ENCODE measurements at regions not wholly inside any gene's neighbourhood (a gene's known extent, or its start where the extent isn't known, plus 50 kb on each side); places are given as distances from the start of the nearest gene placed in this dataset.
"Not testable (repeated sequence)": the region's sequence is repeated elsewhere in the genome, so short reads cannot be mapped to it uniquely, and the experiment has no call there.

DNA sequence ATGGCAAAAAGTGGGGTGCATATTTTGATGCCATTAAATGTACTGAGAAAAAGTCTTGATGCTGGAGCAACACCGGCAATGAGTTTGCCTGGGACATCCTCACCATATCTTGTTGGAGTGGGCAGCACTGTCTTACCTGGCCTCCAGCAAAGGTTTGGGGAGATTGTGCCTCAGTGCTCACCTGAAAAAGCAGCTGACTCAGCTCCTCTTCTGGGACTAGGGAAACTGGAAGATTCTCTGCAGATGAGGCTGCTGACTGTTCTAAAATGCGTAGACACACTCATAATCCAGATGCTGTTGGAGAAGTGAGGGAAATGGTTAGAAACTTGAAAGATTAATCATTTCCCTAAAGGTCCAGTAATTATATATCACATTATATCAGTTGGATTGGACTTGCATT, 593.7 kb upstream of the HS3ST1 start:
- no peak for DNase-seq

GRCh38 chr4:12016729-12017128, 588.0 kb upstream of the HS3ST1 start:
- DNase-seq = no peak

DNA sequence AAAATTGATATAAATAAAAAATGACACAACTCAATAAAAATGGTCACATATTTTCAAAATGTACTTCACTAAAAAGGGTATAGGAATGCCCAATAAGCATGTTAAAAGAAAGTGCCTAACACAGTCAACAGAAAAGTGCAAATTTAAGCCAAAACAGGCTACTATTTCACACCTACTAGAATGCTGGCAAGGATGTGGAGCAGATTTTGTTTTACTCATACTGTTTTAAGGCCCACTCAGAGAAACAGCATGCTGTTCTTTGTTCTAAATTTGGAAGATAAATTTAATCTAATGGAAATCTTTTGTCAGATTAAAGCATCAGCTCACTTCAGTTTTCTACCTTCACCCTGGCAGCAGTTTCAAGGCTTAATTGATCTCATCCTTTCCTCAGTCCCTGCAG, 576.8 kb upstream of the HS3ST1 start:
- no peak for DNase-seq

DNA sequence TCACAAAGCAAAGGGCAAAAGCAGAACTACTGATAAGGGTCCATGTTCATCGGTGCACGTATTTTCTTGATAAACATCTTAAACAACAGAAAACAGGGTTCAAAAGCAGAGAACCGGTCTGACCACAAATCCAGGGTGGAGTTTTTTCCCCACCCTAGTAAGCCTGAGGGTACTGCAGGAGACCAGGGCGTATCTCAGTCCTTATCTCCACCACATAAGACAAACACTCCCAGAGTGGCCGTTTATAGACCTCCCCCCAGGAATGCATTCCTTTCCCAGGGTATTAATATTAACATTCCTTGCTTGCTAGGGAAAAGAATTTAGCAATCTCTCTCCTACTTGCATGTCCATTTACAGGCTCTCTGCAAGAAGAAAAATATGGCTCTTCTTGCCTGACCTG, 567.9 kb upstream of the HS3ST1 start:
- not testable (repeated sequence) for DNase-seq

- DNase-seq = no peak
Measured at GRCh38 chr4:11976726-11977263, 548.1 kb upstream of the HS3ST1 start.

GRCh38 chr4:11973270-11973669, 544.6 kb upstream of the HS3ST1 start:
- no peak for DNase-seq

DNA sequence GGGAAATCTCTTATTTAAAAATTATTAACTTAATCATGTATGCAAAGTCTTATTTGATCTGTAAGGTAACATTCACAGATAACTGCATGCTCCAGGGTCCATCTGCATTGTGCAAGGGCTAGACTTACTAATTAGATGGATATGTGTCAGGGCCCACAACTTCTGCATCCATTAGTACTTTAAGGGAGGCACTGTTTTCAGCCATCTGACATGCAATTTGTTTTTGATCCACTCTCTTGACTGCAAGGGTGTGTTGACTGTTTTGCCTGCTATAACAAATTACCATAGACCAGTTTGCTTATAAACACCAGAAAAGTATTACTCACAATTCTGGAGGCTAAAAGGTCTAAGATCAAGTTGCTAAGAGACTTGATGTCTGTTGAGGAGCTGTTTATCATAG, 542.1 kb upstream of the HS3ST1 start:
- DNase-seq = no peak

GRCh38 chr4:11966782-11967181, 538.1 kb upstream of the HS3ST1 start:
- no peak for DNase-seq

GRCh38 chr4:11954093-11954492, 525.4 kb upstream of the HS3ST1 start:
- DNase-seq = no peak

GRCh38 chr4:11949355-11949754, 520.7 kb upstream of the HS3ST1 start:
- DNase-seq = no peak

GRCh38 chr4:11947629-11948028, 518.9 kb upstream of the HS3ST1 start:
- not testable (repeated sequence) for DNase-seq

DNA sequence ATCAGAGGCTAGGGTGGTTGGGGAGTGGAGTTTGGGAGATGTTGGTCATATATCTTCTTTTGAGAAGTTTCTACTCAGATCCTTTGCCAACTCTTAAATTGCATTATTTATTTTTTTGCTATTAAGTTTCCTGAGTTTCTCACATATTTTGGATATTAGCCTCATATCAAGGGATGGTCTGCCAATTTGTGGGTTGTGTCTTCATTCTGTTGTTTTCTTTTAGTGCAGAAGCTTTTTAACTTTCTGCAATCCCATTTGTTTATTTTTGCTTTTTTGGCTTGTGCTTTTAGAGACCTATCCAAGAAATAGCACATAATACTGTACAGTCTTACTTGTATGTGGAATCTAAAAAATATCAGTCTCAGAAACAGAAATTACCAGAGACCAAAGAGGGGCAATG, 509.2 kb upstream of the HS3ST1 start:
- no peak for DNase-seq

- no peak for DNase-seq
Measured at GRCh38 chr4:11931266-11931820, 502.6 kb upstream of the HS3ST1 start.

DNA sequence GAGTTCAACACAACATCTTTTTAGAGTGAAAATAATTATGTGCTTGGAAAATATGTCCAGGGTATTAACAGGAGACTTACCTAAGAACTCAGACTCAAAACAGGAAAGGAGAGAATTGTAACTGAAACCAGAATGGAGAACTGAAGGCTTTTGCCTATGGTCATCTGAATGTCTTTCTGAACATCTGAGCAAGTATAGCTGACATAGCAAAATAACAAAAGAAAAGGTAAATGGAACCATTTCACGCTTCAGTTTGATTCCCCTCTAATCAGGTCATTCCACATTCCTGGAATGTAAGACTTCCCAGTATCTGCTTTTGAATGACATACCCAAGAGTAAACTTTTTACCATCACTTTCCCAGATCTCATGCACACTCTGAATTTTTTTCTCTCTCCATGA, 500.4 kb upstream of the HS3ST1 start:
- DNase-seq = no peak

GRCh38 chr4:11919316-11919715, 490.6 kb upstream of the HS3ST1 start:
- DNase-seq = no peak

GRCh38 chr4:11914406-11914805, 485.7 kb upstream of the HS3ST1 start:
- DNase-seq = no peak

- DNase-seq = no peak
Measured at GRCh38 chr4:11912886-11913285, 484.2 kb upstream of the HS3ST1 start.

GRCh38 chr4:11910812-11911211, 482.1 kb upstream of the HS3ST1 start:
- no peak for DNase-seq

DNA sequence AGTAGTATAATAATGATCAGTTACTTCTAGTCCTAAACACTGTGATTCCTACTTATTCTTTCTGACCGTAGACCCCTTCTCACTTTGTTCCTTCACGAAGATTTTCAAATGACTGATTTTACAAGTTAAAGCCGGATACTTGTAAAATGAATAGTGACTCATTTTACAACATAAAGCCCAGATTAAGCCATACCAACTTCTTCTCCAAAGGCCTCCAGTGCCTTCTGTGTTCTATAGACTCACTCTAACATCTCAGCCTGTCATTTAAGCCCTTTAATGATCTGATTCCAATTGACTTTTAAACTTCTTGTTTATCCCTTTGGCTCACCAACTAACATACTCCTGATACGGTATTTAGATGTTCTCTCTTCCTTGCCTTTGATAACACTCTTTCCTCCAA, 480.0 kb upstream of the HS3ST1 start:
- DNase-seq = no peak

- no peak for DNase-seq
Measured at GRCh38 chr4:11908205-11908604, 479.5 kb upstream of the HS3ST1 start.

DNA sequence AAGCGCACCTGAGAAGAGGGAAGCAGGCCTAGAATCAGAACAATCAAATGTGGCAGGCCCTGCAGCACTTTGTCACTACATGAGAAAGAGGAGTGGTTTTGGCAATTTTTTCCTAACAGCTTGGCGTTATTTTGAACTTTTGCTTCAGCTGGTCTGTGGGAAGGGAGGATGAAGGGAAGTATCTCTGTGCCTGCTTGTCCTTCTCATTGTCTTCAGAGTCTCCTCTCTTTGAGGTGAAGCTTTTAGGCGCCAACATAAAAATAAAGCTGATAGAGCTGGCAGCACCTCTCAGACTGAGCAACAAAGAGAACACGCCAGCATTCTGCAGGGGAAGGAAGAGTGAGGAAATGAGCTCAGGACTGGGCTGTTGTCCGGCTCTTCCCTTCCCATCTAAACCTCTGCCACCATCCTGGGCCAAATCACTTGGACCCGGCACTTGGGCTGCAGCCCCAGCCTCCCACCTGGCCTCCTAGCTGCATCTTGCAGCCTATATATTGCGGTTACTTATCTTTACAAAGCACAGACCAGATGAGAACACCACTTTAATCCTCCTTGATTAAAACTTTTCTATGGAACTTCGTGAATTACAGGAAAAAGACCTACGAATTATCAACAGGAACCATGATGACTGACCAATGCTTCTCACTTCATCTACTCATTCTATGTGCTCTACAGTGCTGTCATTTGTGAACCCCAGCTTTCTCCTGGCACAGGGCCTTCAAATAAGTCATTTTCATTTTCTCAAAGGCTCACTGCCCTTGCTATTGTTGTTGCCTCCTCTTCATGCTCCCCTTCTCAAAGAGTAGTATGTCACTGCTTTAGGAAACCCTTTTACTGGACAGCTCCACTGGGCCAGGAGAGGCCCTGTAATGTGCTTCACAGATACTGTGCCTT, 476.4 kb upstream of the HS3ST1 start:
- DNase-seq = no peak

DNA sequence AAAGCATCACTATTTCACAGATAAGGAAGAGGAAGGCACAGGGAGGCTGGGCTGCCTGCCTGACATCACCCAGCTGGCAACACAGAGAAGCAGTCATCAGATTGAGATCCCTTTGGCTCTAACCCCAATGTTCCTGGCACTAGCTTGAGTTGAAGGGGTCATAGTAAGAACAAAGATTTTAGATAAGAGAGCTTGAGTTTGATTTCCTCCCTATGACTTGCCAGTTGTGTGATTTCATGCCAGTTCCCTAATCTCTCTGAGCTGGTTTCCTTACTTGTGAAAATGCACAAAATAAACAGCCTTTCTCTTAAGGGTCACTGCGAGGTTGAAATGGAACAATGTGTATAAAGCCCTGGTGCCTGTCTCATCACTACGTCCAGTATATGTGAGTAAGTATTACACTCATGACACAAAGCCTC, 475.4 kb upstream of the HS3ST1 start:
- no peak for DNase-seq

DNA sequence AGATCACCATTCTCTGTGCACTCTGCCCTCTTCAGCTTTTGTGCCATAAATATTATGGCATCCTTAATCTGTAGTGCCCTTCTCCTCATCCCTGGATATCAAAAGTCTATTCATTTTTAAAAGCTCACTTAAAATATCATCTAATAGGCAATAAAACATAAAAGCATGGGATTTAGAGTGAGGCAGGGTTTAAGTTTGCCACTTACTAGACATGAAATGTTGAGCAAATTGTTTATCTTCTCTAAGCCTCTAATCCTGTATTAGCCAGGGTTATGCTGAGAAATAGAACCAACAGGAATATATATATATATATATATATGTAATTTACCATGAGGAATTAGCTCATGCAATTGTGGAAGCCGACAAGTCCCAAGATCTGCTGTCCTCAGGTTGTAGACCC, 472.4 kb upstream of the HS3ST1 start:
- no peak for DNase-seq

- DNase-seq = no peak
Measured at GRCh38 chr4:11900359-11900758, 471.7 kb upstream of the HS3ST1 start.
